GM18502 (cell line): ENCODE measurements at regions not wholly inside any gene's neighbourhood (a gene's known extent, or its start where the extent isn't known, plus 50 kb on each side); places are given as distances from the start of the nearest gene placed in this dataset.
"Not testable (repeated sequence)": the region's sequence is repeated elsewhere in the genome, so short reads cannot be mapped to it uniquely, and the experiment has no call there.

ENCODE experiments used
- ATAC-seq: cut with Tn5 transposase; IDR thresholded peaks from one replicate; pipeline ENCODE4 v1.9.1; 2021; ENCODE audit warnings: mild to moderate bottlenecking; ENCODE audit not compliant: unreplicated experiment, poor library complexity

- no peak for ATAC-seq
Measured at GRCh38 chr16:87095271-87095670, 221.9 kb downstream of the C16orf95 start.

- ATAC-seq = no peak
Measured at GRCh38 chr16:87096746-87097333, 220.4 kb downstream of the C16orf95 start.

- ATAC-seq = no peak
Measured at GRCh38 chr16:87098361-87098760, 218.8 kb downstream of the C16orf95 start.

GRCh38 chr16:87098976-87099720, 218.0 kb downstream of the C16orf95 start:
- ATAC-seq = no peak

GRCh38 chr16:87100306-87101058, 216.7 kb downstream of the C16orf95 start:
- ATAC-seq = no peak

- ATAC-seq = no peak
Measured at GRCh38 chr16:87101903-87102302, 215.3 kb downstream of the C16orf95 start.

- no peak for ATAC-seq
Measured at GRCh38 chr16:87107201-87107600, 210.0 kb downstream of the C16orf95 start.

GRCh38 chr16:87108278-87108677, 208.9 kb downstream of the C16orf95 start:
- ATAC-seq = no peak

- no peak for ATAC-seq
Measured at GRCh38 chr16:87108941-87109340, 208.3 kb downstream of the C16orf95 start.

GRCh38 chr16:87114832-87115231, 202.4 kb downstream of the C16orf95 start:
- ATAC-seq = no peak

GRCh38 chr16:87115646-87116045, 201.5 kb downstream of the C16orf95 start:
- no peak for ATAC-seq

- no peak for ATAC-seq
Measured at GRCh38 chr16:87117936-87118335, 199.3 kb downstream of the C16orf95 start.

- ATAC-seq = no peak
Measured at GRCh38 chr16:87119168-87119567, 198.0 kb downstream of the C16orf95 start.

- ATAC-seq = no peak
Measured at GRCh38 chr16:87119748-87120147, 197.4 kb downstream of the C16orf95 start.

GRCh38 chr16:87121816-87122215, 195.4 kb downstream of the C16orf95 start:
- ATAC-seq = no peak

- ATAC-seq = no peak
Measured at GRCh38 chr16:87123356-87124001, 193.7 kb downstream of the C16orf95 start.

GRCh38 chr16:87124405-87124804, 192.8 kb downstream of the C16orf95 start:
- ATAC-seq = not testable (repeated sequence)

GRCh38 chr16:87125206-87126155, 191.7 kb downstream of the C16orf95 start:
- no peak for ATAC-seq

GRCh38 chr16:87126403-87127025, 190.7 kb downstream of the C16orf95 start:
- no peak for ATAC-seq
